Endothelial cell of umbilical vein (primary cell): ENCODE measurements at regions not wholly inside any gene's neighbourhood (a gene's known extent, or its start where the extent isn't known, plus 50 kb on each side); places are given as distances from the start of the nearest gene placed in this dataset.

Experiments used
- BruUV-seq: library from RNA; stranded (reverse); fragments of 400-500 nt; replicated peaks from 2 replicates; lab custom pipeline; 2021; lab: Mats Ljungman, UMichigan
- CTCF ChIA-PET: fragments of 300-600, 350-600 bp; sonication (Branson Sonifier 250); formaldehyde crosslinking; loops from one replicate; lab custom pipeline; 2021; ENCODE audit warnings: antibody characterized with exemption, inconsistent platforms; lab: Charles Lee
- POLR2A ChIA-PET: fragments of 300-600, 350-600 bp; sonication (Branson Sonifier 250); formaldehyde crosslinking; loops from one replicate; lab custom pipeline; 2021; ENCODE audit warnings: antibody characterized with exemption, inconsistent platforms; lab: Charles Lee
- DNase-seq: peaks from one replicate; pipeline ENCODE4 v3.0.0-alpha.2; 2011; ENCODE audit warnings: low read depth, low spot score
- FAIRE-seq: peaks from 2 replicates; lab custom pipeline; 2011; peaks lifted over from hg19 to GRCh38; lab: Jason Lieb, UNC
- H2AFZ ChIP-seq: 2 replicates; pipeline ENCODE4 v1.6.0; 2012; ENCODE audit warnings: low read depth, low read length, control low read depth, inconsistent platforms
- H3K27ac ChIP-seq: 2 replicates; pipeline ENCODE4 v1.5.1; 2011; ENCODE audit warnings: low read depth, mild to moderate bottlenecking, control low read depth, low read length, moderate library complexity; ENCODE audit not compliant: insufficient read depth
- H3K27me3 ChIP-seq, 2 experiments: 2 replicates each; pipeline versions ENCODE4 v1.6.0 to v1.6.1; 2011; ENCODE audit warnings: low read length in 2 of 2, mixed read lengths in 1 of 2; ENCODE audit not compliant: control insufficient read depth in 2 of 2, insufficient read depth in 2 of 2
- H3K36me3 ChIP-seq, 2 experiments: 2 replicates in 1 of 2; 3 replicates in 1 of 2; pipeline ENCODE4 v1.5.1; 2011; ENCODE audit warnings: low read length in 2 of 2, mild to moderate bottlenecking in 1 of 2, moderate library complexity in 1 of 2; ENCODE audit not compliant: control insufficient read depth in 2 of 2, insufficient read depth in 2 of 2; ENCODE audit errors: extremely low read depth in 1 of 2
- H3K4me1 ChIP-seq: 3 replicates; pipeline ENCODE4 v1.5.1; 2011; ENCODE audit warnings: mild to moderate bottlenecking, low read length; ENCODE audit not compliant: control insufficient read depth, insufficient read depth; ENCODE audit errors: extremely low read depth
- H3K4me2 ChIP-seq: 2 replicates; pipeline ENCODE4 v1.6.1; 2011; ENCODE audit warnings: low read length, control low read depth, mixed read lengths; ENCODE audit not compliant: insufficient read depth
- H3K4me3 ChIP-seq, 3 experiments: fragments of 200-600 bp in 1 of 3; sonication (generic), shearing (Covaris generic) in 1 of 3; replicated peaks in 1 of 3; 2 replicates each; pipeline ENCODE4 v1.5.1; 2011 to 2016; ENCODE audit warnings: control low read depth in 3 of 3, low read length in 3 of 3, mild to moderate bottlenecking in 2 of 3, inconsistent platforms in 1 of 3, low read depth in 1 of 3, moderate library complexity in 1 of 3; ENCODE audit not compliant: insufficient read depth in 1 of 3
- H3K79me2 ChIP-seq: 2 replicates; pipeline ENCODE4 v1.6.0; 2012; ENCODE audit warnings: low read length, inconsistent platforms; ENCODE audit not compliant: control insufficient read depth, insufficient read depth
- H3K9ac ChIP-seq: replicated peaks from 2 replicates; pipeline ENCODE3; 2011; ENCODE audit warnings: low read length, control low read depth; ENCODE audit not compliant: insufficient read depth; ENCODE audit errors: extremely low read depth
- H3K9me1 ChIP-seq: replicated peaks from 3 replicates; pipeline ENCODE4 v1.6.0; 2011; ENCODE audit warnings: mild to moderate bottlenecking, low read length; ENCODE audit not compliant: control insufficient read depth, insufficient read depth; ENCODE audit errors: extremely low read depth
- H3K9me3 ChIP-seq: replicated peaks from 2 replicates; pipeline ENCODE4 v1.5.1; 2012; ENCODE audit warnings: low read length, inconsistent platforms; ENCODE audit not compliant: control insufficient read depth, insufficient read depth
- H4K20me1 ChIP-seq: replicated peaks from 2 replicates; pipeline ENCODE3; 2011; ENCODE audit warnings: mild to moderate bottlenecking, low read length; ENCODE audit not compliant: control insufficient read depth, insufficient read depth; ENCODE audit errors: extremely low read depth
- EZH2 ChIP-seq: IDR thresholded peaks from 2 replicates; pipeline ENCODE4 v1.6.1; 2012; ENCODE audit warnings: borderline replicate concordance, low read depth, mild to moderate bottlenecking, moderate library complexity, low read length, inconsistent platforms; ENCODE audit not compliant: severe bottlenecking
- FOS ChIP-seq: IDR thresholded peaks from 2 replicates; pipeline ENCODE4 v1.6.1; 2011; ENCODE audit warnings: mild to moderate bottlenecking, low read length, moderate library complexity, borderline replicate concordance; ENCODE audit not compliant: insufficient read depth
- GATA2 ChIP-seq: IDR thresholded peaks from 2 replicates; pipeline ENCODE4 v1.7.0; 2011; ENCODE audit warnings: low read depth, mild to moderate bottlenecking, moderate library complexity, mixed read lengths, low read length; ENCODE audit not compliant: insufficient read length, insufficient read depth
- JUN ChIP-seq: IDR thresholded peaks from 2 replicates; pipeline ENCODE4 v1.6.1; 2011; ENCODE audit warnings: borderline replicate concordance, low read depth; ENCODE audit not compliant: insufficient read length, insufficient read depth
- MYC ChIP-seq: IDR thresholded peaks from one replicate; pipeline ENCODE4 v1.6.1; 2011; ENCODE audit warnings: mild to moderate bottlenecking, low read depth, low read length
- POLR2A ChIP-seq: IDR thresholded peaks from 2 replicates; pipeline ENCODE4 v1.6.1; 2012; ENCODE audit warnings: low read depth, mild to moderate bottlenecking, control low read depth, low read length
- POLR2AphosphoS5 ChIP-seq: IDR thresholded peaks from 2 replicates; pipeline ENCODE4 v1.6.1; 2012; ENCODE audit warnings: low read depth, mild to moderate bottlenecking, control low read depth, low read length, moderate library complexity; ENCODE audit not compliant: insufficient read depth
- dilution Hi-C: fragments of 300-500 bp; cut with MboI; formaldehyde crosslinking; loops from one replicate; pipeline ENCODE4 v1.15.0; 2019; ENCODE audit warnings: low sequenced_read_pairs; ENCODE audit not compliant: extremely low pct_ligation_motif_present
- intact Hi-C: fragments of 100-400 bp; cut with micrococcal nuclease; formaldehyde crosslinking; loops from one replicate; pipeline ENCODE4 v1.10.0; 2022
- TF ChIP-seq, protein P1 (sequence below): IDR thresholded peaks from 2 replicates; pipeline ENCODE4 v1.6.1; 2011; ENCODE audit not compliant: insufficient read depth, insufficient read length
- TF ChIP-seq, protein P2 (sequence below), 2 donors: IDR thresholded peaks; 1 replicate in 1 of 2; 2 replicates in 1 of 2; pipeline ENCODE4 v1.5.1; 2011; ENCODE audit warnings: low read length in 2 of 2, mild to moderate bottlenecking in 2 of 2, moderate library complexity in 2 of 2, control low read depth in 1 of 2, inconsistent platforms in 1 of 2, low read depth in 1 of 2; ENCODE audit not compliant: insufficient read depth in 1 of 2; ENCODE audit errors: extremely low read depth in 1 of 2

DNA sequence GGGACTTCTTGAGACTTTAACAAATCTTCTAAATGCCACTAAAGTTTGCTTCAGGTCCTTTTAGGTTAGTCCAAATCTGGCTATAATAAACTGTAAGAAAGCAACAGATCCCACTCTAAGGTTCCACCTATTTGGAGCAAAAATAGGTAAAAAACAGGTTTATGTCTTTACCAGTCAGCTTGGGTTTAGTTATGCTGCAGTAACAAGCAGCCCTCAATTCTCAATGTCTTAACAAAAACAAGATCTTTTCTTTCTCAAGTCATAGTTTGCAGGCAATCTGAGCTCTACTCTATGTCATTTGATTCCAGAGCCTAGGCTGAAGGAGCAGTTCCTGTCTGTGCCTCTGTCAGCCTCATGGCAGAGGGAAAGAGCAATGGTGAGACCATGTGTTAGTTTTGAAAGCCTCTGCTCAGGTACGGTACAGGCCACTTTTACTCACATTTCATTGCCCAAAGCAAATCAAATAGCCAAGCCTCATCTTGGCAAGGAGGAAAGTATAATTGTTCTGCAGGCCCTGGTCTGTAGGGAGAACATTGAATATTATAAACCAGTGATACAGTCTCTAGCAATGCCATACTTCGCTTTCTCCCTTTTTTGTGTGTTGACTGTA lies 108.6 kb downstream of the CD83 start:
- Histone ChIP-seq H3K79me2 (no peaks in the 10 kb centered on the region), H3K4me2 (no peak overlapping the region), H3K9me1 (no peaks in the 10 kb centered on the region), H3K4me3 (no peak overlapping the region), H2AFZ (no peak overlapping the region), H3K27ac (no peak overlapping the region), H4K20me1 (no peaks in the 10 kb centered on the region), H3K27me3 (no peaks in the 10 kb centered on the region), H3K9me3 (peaks cover 2% of the 10 kb centered on the region), H3K4me1 (no peaks in the 10 kb centered on the region), H3K36me3 (no peaks in the 10 kb centered on the region), H3K9ac (no peak overlapping the region)
- intact Hi-C loops, result no loop called here
- BruUV-seq, result no TSS peak
- TF ChIP-seq JUN, result no peak
- no peak for TF ChIP-seq GATA2
- TF ChIP-seq POLR2AphosphoS5, result no peak
- TF ChIP-seq, protein P1, sequence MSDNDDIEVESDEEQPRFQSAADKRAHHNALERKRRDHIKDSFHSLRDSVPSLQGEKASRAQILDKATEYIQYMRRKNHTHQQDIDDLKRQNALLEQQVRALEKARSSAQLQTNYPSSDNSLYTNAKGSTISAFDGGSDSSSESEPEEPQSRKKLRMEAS, result no peak
- no peak for TF ChIP-seq POLR2A
- no peak for TF ChIP-seq FOS
- no peak for TF ChIP-seq MYC
- no peak for TF ChIP-seq EZH2
- TF ChIP-seq, protein P2, sequence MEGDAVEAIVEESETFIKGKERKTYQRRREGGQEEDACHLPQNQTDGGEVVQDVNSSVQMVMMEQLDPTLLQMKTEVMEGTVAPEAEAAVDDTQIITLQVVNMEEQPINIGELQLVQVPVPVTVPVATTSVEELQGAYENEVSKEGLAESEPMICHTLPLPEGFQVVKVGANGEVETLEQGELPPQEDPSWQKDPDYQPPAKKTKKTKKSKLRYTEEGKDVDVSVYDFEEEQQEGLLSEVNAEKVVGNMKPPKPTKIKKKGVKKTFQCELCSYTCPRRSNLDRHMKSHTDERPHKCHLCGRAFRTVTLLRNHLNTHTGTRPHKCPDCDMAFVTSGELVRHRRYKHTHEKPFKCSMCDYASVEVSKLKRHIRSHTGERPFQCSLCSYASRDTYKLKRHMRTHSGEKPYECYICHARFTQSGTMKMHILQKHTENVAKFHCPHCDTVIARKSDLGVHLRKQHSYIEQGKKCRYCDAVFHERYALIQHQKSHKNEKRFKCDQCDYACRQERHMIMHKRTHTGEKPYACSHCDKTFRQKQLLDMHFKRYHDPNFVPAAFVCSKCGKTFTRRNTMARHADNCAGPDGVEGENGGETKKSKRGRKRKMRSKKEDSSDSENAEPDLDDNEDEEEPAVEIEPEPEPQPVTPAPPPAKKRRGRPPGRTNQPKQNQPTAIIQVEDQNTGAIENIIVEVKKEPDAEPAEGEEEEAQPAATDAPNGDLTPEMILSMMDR (IDR thresholded peaks at IDR 0.05; ENCODE audit: extremely low read depth in 1 of 2, insufficient read depth in 1 of 2, low read depth in 1 of 2, low read length in 2 of 2), result no peak
- POLR2A ChIA-PET, result no interaction called here
- dilution Hi-C loops, result no loop called here
- no peak for FAIRE-seq
- CTCF ChIA-PET, result no interaction called here
- DNase-seq, result no peak
